ENCODE measurements at regions not wholly inside any gene's neighbourhood (a gene's known extent, or its start where the extent isn't known, plus 50 kb on each side); places are given as distances from the start of the nearest gene placed in this dataset.

DNA sequence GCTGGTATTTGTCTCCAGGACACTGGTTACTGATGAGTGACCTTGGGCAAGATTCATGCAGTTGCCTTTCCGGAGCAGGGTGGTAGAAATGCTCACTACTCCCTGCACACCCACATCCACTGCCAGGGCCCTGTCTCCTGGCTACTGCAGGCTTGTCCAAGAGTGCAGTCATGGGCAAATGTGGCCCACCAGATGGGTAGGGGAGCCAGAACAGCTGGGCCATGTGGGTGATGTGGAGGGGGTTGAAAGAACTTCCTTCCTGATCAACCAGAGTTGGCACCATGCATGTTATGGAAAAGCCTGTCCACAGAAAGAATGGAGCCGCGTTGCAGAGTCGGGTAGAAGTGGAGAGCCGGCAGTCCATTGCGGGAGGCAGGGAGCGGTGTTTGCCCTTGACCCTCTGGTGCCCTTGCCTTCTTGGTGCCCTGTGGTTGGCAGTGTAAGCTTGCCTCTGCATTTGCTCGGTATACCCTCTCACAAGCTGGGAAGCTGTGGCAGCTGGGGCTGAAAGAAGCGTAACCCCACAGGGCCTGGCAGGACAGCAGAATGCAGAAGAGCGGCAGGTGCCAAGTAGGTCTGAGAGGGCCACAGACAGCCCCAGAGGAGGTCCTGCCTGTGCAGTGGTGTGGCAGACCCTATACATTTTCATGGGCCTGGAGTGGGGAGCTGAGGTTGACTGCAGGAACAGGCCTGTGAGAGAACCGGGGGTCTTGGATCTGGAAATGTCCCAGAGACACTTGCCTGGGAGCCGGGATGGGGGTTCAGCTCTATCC, 253.2 kb downstream of the TFCP2L1 start:
- TF ChIP-seq, protein P1, sequence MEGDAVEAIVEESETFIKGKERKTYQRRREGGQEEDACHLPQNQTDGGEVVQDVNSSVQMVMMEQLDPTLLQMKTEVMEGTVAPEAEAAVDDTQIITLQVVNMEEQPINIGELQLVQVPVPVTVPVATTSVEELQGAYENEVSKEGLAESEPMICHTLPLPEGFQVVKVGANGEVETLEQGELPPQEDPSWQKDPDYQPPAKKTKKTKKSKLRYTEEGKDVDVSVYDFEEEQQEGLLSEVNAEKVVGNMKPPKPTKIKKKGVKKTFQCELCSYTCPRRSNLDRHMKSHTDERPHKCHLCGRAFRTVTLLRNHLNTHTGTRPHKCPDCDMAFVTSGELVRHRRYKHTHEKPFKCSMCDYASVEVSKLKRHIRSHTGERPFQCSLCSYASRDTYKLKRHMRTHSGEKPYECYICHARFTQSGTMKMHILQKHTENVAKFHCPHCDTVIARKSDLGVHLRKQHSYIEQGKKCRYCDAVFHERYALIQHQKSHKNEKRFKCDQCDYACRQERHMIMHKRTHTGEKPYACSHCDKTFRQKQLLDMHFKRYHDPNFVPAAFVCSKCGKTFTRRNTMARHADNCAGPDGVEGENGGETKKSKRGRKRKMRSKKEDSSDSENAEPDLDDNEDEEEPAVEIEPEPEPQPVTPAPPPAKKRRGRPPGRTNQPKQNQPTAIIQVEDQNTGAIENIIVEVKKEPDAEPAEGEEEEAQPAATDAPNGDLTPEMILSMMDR (IDR thresholded peaks at IDR 0.05), result no peak
- TF ChIP-seq POLR2A (IDR thresholded peaks at IDR 0.05), result no peak
